Vagina (tissue), 2 donors: ENCODE measurements at regions not wholly inside any gene's neighbourhood (a gene's known extent, or its start where the extent isn't known, plus 50 kb on each side); places are given as distances from the start of the nearest gene placed in this dataset.
A peak's percentile ranks its signal among the peaks of the same experiment; 100 is the strongest.
"Not testable (repeated sequence)": the region's sequence is repeated elsewhere in the genome, so short reads cannot be mapped to it uniquely, and the experiment has no call there.

Source experiments
- DNase-seq, 2 donors: peaks; one replicate each; pipeline ENCODE4 v3.0.0-alpha.2; 2017; ENCODE audit errors: extremely low spot score in 2 of 2
- H3K27ac ChIP-seq: fragments of 200-600 bp; sonication (generic); one replicate; pipeline ENCODE4 v1.5.1; 2019
- H3K27me3 ChIP-seq: fragments of 200-600 bp; sonication (generic); one replicate; pipeline ENCODE4 v1.5.1; 2019
- H3K36me3 ChIP-seq, 2 donors: fragments of 200-600 bp; sonication (generic); one replicate each; pipeline ENCODE4 v1.5.1; 2017 to 2019
- H3K4me1 ChIP-seq: fragments of 200-600 bp; sonication (generic); one replicate; pipeline ENCODE4 v1.5.1; 2019
- H3K4me3 ChIP-seq, 2 donors: fragments of 200-600 bp; sonication (generic); 1 replicate in 1 of 2; 2 replicates in 1 of 2; pipeline ENCODE4 v1.5.1; 2016 to 2019
- H3K9me3 ChIP-seq: fragments of 200-600 bp; sonication (generic); one replicate; pipeline ENCODE4 v1.5.1; 2019
- CTCF ChIP-seq, 3 experiments: fragments of 450-650 bp in 2 of 3; fragments of 200-600 bp in 1 of 3; sonication (generic) in 1 of 3; IDR thresholded peaks; one replicate each; pipeline ENCODE4 v1.5.1; 2017 to 2019; ENCODE audit warnings: antibody characterized with exemption in 3 of 3, mild to moderate bottlenecking in 2 of 3, moderate library complexity in 2 of 3
- POLR2A ChIP-seq, 2 donors: fragments of 450-650 bp; IDR thresholded peaks; one replicate each; pipeline ENCODE4 v1.6.1; 2017; ENCODE audit warnings: antibody characterized with exemption in 2 of 2, mild to moderate bottlenecking in 2 of 2, moderate library complexity in 2 of 2
- POLR2AphosphoS5 ChIP-seq, 2 donors: sonication (generic); formaldehyde crosslinking; IDR thresholded peaks; one replicate each; pipeline ENCODE4 v1.9.0; 2017; ENCODE audit warnings: antibody characterized with exemption in 2 of 2, mild to moderate bottlenecking in 2 of 2, low read depth in 1 of 2; ENCODE audit not compliant: insufficient read depth in 1 of 2
- intact Hi-C: fragments of 100-400 bp; cut with DNase I; formaldehyde crosslinking; loops from one replicate; pipeline ENCODE4 v1.15.1; 2023

- H3K36me3 ChIP-seq: no peaks in the 10 kb centered on the region
- H3K4me3 ChIP-seq: no peak overlapping the region
- H3K27ac ChIP-seq: no peak overlapping the region
- H3K4me1 ChIP-seq: no peaks in the 10 kb centered on the region
- H3K27me3 ChIP-seq: no peaks in the 10 kb centered on the region
- DNase-seq: peak in 1 of 2 donors; percentile 75
- TF ChIP-seq CTCF (IDR thresholded peaks at IDR 0.05) (no peak), POLR2AphosphoS5 (IDR thresholded peaks at IDR 0.05; ENCODE audit: insufficient read depth in 1 of 2, low read depth in 1 of 2) (no peak), POLR2A (IDR thresholded peaks at IDR 0.05) (no peak)
- intact Hi-C loops: no loop called here
- H3K9me3 ChIP-seq: no peaks in the 10 kb centered on the region
Measured at GRCh38 chr5:173488144-173488543, 128.3 kb downstream of the BOD1 start.

- TF ChIP-seq POLR2A (IDR thresholded peaks at IDR 0.05) (no peak), POLR2AphosphoS5 (IDR thresholded peaks at IDR 0.05; ENCODE audit: insufficient read depth in 1 of 2, low read depth in 1 of 2) (no peak), CTCF (IDR thresholded peaks at IDR 0.05) (no peak)
Measured at GRCh38 chr5:173487300-173487699, 129.2 kb downstream of the BOD1 start.

GRCh38 chr5:173486355-173487225 lies 129.9 kb downstream of the BOD1 start:
- no peak overlapping the region for H3K27ac ChIP-seq

More at GRCh38 chr5:173487300-173487699, 129.2 kb downstream of the BOD1 start:
- H3K36me3 ChIP-seq: no peaks in the 10 kb centered on the region
- H3K4me3 ChIP-seq: no peak overlapping the region
- no peaks in the 10 kb centered on the region for H3K9me3 ChIP-seq
- peak in 1 of 2 donors; percentile 32 for DNase-seq
- intact Hi-C loops: no loop called here
- H3K4me1 ChIP-seq: no peaks in the 10 kb centered on the region
- H3K27me3 ChIP-seq: no peaks in the 10 kb centered on the region
- H3K27ac ChIP-seq: no peak overlapping the region

GRCh38 chr5:173484569-173484968 lies 131.9 kb downstream of the BOD1 start:
- no peaks in the 10 kb centered on the region for H3K36me3 ChIP-seq
- H3K4me1 ChIP-seq: no peaks in the 10 kb centered on the region
- H3K4me3 ChIP-seq: no peak overlapping the region
- H3K27me3 ChIP-seq: no peaks in the 10 kb centered on the region
- no peak for TF ChIP-seq CTCF (IDR thresholded peaks at IDR 0.05)
- intact Hi-C loops: no loop called here
- H3K9me3 ChIP-seq: no peaks in the 10 kb centered on the region
- no peak for DNase-seq
- no peak overlapping the region for H3K27ac ChIP-seq

More at GRCh38 chr5:173486355-173487225, 129.9 kb downstream of the BOD1 start:
- Histone ChIP-seq H3K36me3 (no peaks in the 10 kb centered on the region), H3K9me3 (no peaks in the 10 kb centered on the region), H3K4me1 (no peaks in the 10 kb centered on the region), H3K27me3 (no peaks in the 10 kb centered on the region), H3K4me3 (no peak overlapping the region)
- TF ChIP-seq CTCF (IDR thresholded peaks at IDR 0.05): no peak
- intact Hi-C loops: no loop called here
- peak in 1 of 2 donors; percentile 27 for DNase-seq

GRCh38 chr5:173483599-173483998 lies 132.9 kb downstream of the BOD1 start:
- H3K27me3 ChIP-seq, DNase-seq, intact Hi-C loops, H3K4me1 ChIP-seq, H3K4me3 ChIP-seq, H3K9me3 ChIP-seq, H3K36me3 ChIP-seq, H3K27ac ChIP-seq: not testable (repeated sequence)
